GM18861 (cell line): ENCODE measurements at regions not wholly inside any gene's neighbourhood (a gene's known extent, or its start where the extent isn't known, plus 50 kb on each side); places are given as distances from the start of the nearest gene placed in this dataset.

ENCODE experiments used
- ATAC-seq: cut with Tn5 transposase; IDR thresholded peaks from one replicate; pipeline ENCODE4 v1.9.1; 2021; ENCODE audit not compliant: unreplicated experiment

GRCh38 chr2:173584000-173584399, 229.3 kb downstream of the CDCA7 start:
- ATAC-seq, result no peak

GRCh38 chr2:173584676-173585458, 230.2 kb downstream of the CDCA7 start:
- ATAC-seq, result no peak

- ATAC-seq, result no peak
Measured at GRCh38 chr2:173588931-173589369, 234.3 kb downstream of the CDCA7 start.

- ATAC-seq, result no peak
Measured at GRCh38 chr2:173589604-173590275, 235.1 kb downstream of the CDCA7 start.

GRCh38 chr2:173590276-173590861, 235.7 kb downstream of the CDCA7 start:
- ATAC-seq, result no peak

- no peak for ATAC-seq
Measured at GRCh38 chr2:173593109-173593508, 238.4 kb downstream of the CDCA7 start.

GRCh38 chr2:173596244-173596643, 241.6 kb downstream of the CDCA7 start:
- no peak for ATAC-seq

- ATAC-seq, result no peak
Measured at GRCh38 chr2:173598525-173598924, 243.9 kb downstream of the CDCA7 start.

- no peak for ATAC-seq
Measured at GRCh38 chr2:173599821-173600359, 245.2 kb downstream of the CDCA7 start.

GRCh38 chr2:173602153-173602795, 247.6 kb downstream of the CDCA7 start:
- ATAC-seq, result no peak

GRCh38 chr2:173605994-173606393, 251.3 kb downstream of the CDCA7 start:
- no peak for ATAC-seq

- ATAC-seq, result no peak
Measured at GRCh38 chr2:173606619-173607248, 252.1 kb downstream of the CDCA7 start.

GRCh38 chr2:173607606-173608311, 253.1 kb downstream of the CDCA7 start:
- no peak for ATAC-seq

GRCh38 chr2:173611121-173611520, 256.4 kb downstream of the CDCA7 start:
- no peak for ATAC-seq

- no peak for ATAC-seq
Measured at GRCh38 chr2:173612354-173612753, 257.7 kb downstream of the CDCA7 start.

GRCh38 chr2:173613386-173613785, 258.7 kb downstream of the CDCA7 start:
- ATAC-seq, result no peak

- ATAC-seq, result no peak
Measured at GRCh38 chr2:173614265-173614930, 259.7 kb downstream of the CDCA7 start.

- ATAC-seq, result no peak
Measured at GRCh38 chr2:173623438-173624319, 269.0 kb downstream of the CDCA7 start.

- ATAC-seq, result no peak
Measured at GRCh38 chr2:173625315-173625714, 270.6 kb downstream of the CDCA7 start.
